Neural cell (in vitro differentiated cells): ENCODE measurements at regions not wholly inside any gene's neighbourhood (a gene's known extent, or its start where the extent isn't known, plus 50 kb on each side); places are given as distances from the start of the nearest gene placed in this dataset.

ENCODE experiments used
- H2AFZ ChIP-seq: fragments of 200-600, 300-800 bp; sonication (generic), shearing (Covaris generic); 2 replicates; pipeline ENCODE4 v1.6.0; 2014; ENCODE audit warnings: low read depth, mild to moderate bottlenecking, antibody characterized with exemption, low read length, moderate library complexity
- H3F3A ChIP-seq: fragments of 200-600 bp; shearing (Covaris generic); 2 replicates; pipeline ENCODE4 v1.6.1; 2016; ENCODE audit warnings: mild to moderate bottlenecking, moderate library complexity, mixed read lengths, antibody characterized with exemption, low read length; ENCODE audit not compliant: insufficient read depth, poor library complexity, severe bottlenecking
- H3K27ac ChIP-seq: fragments of 200-600, 300-800 bp; sonication (generic), shearing (Covaris generic); 2 replicates; pipeline ENCODE4 v1.5.1; 2014; ENCODE audit warnings: mild to moderate bottlenecking, low read length, moderate library complexity
- H3K27me3 ChIP-seq: fragments of 300-800, 200-600 bp; sonication (generic), shearing (Covaris generic); 2 replicates; pipeline ENCODE4 v1.6.0; 2014; ENCODE audit warnings: mild to moderate bottlenecking, low read depth, low read length, moderate library complexity; ENCODE audit not compliant: insufficient read depth
- H3K36me3 ChIP-seq: fragments of 300-800, 200-600 bp; sonication (generic), shearing (Covaris generic); 2 replicates; pipeline ENCODE4 v1.5.1; 2014; ENCODE audit warnings: mild to moderate bottlenecking, antibody characterized with exemption, low read length, moderate library complexity; ENCODE audit not compliant: insufficient read depth
- H3K4me2 ChIP-seq: fragments of 300-800, 200-600 bp; sonication (generic), shearing (Covaris generic); 2 replicates; pipeline ENCODE4 v1.6.0; 2014; ENCODE audit warnings: mild to moderate bottlenecking, low read length
- H3K4me3 ChIP-seq: fragments of 300-800, 200-600 bp; sonication (generic), shearing (Covaris generic); 2 replicates; pipeline ENCODE4 v1.5.1; 2014; ENCODE audit warnings: mild to moderate bottlenecking, low read length, moderate library complexity
- H3K79me2 ChIP-seq: fragments of 200-600 bp; shearing (Covaris generic); replicated peaks from 2 replicates; pipeline ENCODE4 v1.6.0; 2014; ENCODE audit warnings: mild to moderate bottlenecking, low read length, moderate library complexity; ENCODE audit not compliant: insufficient read depth
- H3K9ac ChIP-seq: fragments of 300-800, 200-600 bp; sonication (generic), shearing (Covaris generic); 2 replicates; pipeline ENCODE4 v1.6.1; 2016; ENCODE audit warnings: mild to moderate bottlenecking, low read length, mixed read lengths
- H3K9me2 ChIP-seq: fragments of 200-600 bp; shearing (Covaris generic); 2 replicates; pipeline ENCODE4 v1.6.1; 2016; ENCODE audit warnings: mild to moderate bottlenecking, low read length, mixed read lengths; ENCODE audit not compliant: insufficient read depth
- H3K9me3 ChIP-seq: fragments of 200-600, 300-800 bp; sonication (generic), shearing (Covaris generic); 2 replicates; pipeline ENCODE4 v1.6.1; 2016; ENCODE audit warnings: mild to moderate bottlenecking, mixed run types, low read length, moderate library complexity, mixed read lengths
- H4K20me1 ChIP-seq: fragments of 200-600 bp; shearing (Covaris generic); 2 replicates; pipeline ENCODE4 v1.6.1; 2016; ENCODE audit warnings: mild to moderate bottlenecking, mixed run types; ENCODE audit not compliant: insufficient read depth
- CTCF ChIP-seq: fragments of 450-650 bp; IDR thresholded peaks from 2 replicates; pipeline ENCODE4 v1.5.1; 2014; ENCODE audit warnings: antibody characterized with exemption, mild to moderate bottlenecking, moderate library complexity; ENCODE audit not compliant: poor library complexity, severe bottlenecking
- EP300 ChIP-seq: fragments of 450-650 bp; conservative IDR thresholded peaks from 2 replicates; pipeline ENCODE4 v1.6.1; 2014; ENCODE audit warnings: antibody characterized with exemption, mild to moderate bottlenecking, moderate library complexity; ENCODE audit not compliant: poor library complexity, severe bottlenecking
- EZH2 ChIP-seq: fragments of 200-600, 300-800 bp; shearing (Covaris generic), sonication (generic); IDR thresholded peaks from 2 replicates; pipeline ENCODE4 v1.6.1; 2014; ENCODE audit warnings: antibody characterized with exemption, low read length, borderline replicate concordance, mild to moderate bottlenecking; ENCODE audit not compliant: insufficient read depth, poor library complexity, severe bottlenecking
- MXI1 ChIP-seq: fragments of 450-650 bp; conservative IDR thresholded peaks from 2 replicates; pipeline ENCODE4 v1.6.1; 2014; ENCODE audit warnings: antibody characterized with exemption, mild to moderate bottlenecking; ENCODE audit not compliant: poor library complexity, severe bottlenecking
- POLR2AphosphoS5 ChIP-seq: IDR thresholded peaks from 2 replicates; pipeline ENCODE4 v1.6.1; 2012
- RAD21 ChIP-seq: fragments of 450-650 bp; conservative IDR thresholded peaks from 2 replicates; pipeline ENCODE4 v1.6.1; 2014; ENCODE audit warnings: antibody characterized with exemption, mild to moderate bottlenecking, moderate library complexity
- REST ChIP-seq: IDR thresholded peaks from 2 replicates; pipeline ENCODE4 v1.6.1; 2012; ENCODE audit warnings: borderline replicate concordance
- SMC3 ChIP-seq: fragments of 450-650 bp; conservative IDR thresholded peaks from 2 replicates; pipeline ENCODE4 v1.6.1; 2014; ENCODE audit warnings: antibody characterized with exemption, mild to moderate bottlenecking, moderate library complexity; ENCODE audit not compliant: poor library complexity
- TAF1 ChIP-seq: IDR thresholded peaks from 2 replicates; pipeline ENCODE4 v1.6.1; 2012; ENCODE audit warnings: low read depth

- H3K4me3 ChIP-seq: no peak overlapping the region
- H3K36me3 ChIP-seq: no peaks in the 10 kb centered on the region
- H4K20me1 ChIP-seq: no peaks in the 10 kb centered on the region
- H3K79me2 ChIP-seq: no peaks in the 10 kb centered on the region
- H3K9ac ChIP-seq: no peak overlapping the region
- no peak overlapping the region for H2AFZ ChIP-seq
- no peaks in the 10 kb centered on the region for H3K9me2 ChIP-seq
- no peak overlapping the region for H3K27ac ChIP-seq
- no peaks in the 10 kb centered on the region for H3K27me3 ChIP-seq
- no peak overlapping the region for H3K4me2 ChIP-seq
- H3F3A ChIP-seq: no peaks in the 10 kb centered on the region
- no peaks in the 10 kb centered on the region for H3K9me3 ChIP-seq
- TF ChIP-seq CTCF: no peak
- TF ChIP-seq POLR2AphosphoS5: no peak
- TF ChIP-seq REST: no peak
- TF ChIP-seq RAD21: no peak
- TF ChIP-seq EZH2: no peak
- TF ChIP-seq MXI1: no peak
- no peak for TF ChIP-seq TAF1
- TF ChIP-seq EP300: no peak
Observed at GRCh38 chr20:58038123-58038654, 190.3 kb downstream of the ANKRD60 start.

GRCh38 chr20:58037631-58038030 lies 190.8 kb downstream of the ANKRD60 start:
- no peak overlapping the region for H2AFZ ChIP-seq
- no peak overlapping the region for H3K4me2 ChIP-seq
- no peaks in the 10 kb centered on the region for H3K9me2 ChIP-seq
- H3K9ac ChIP-seq: no peak overlapping the region
- H3K4me3 ChIP-seq: no peak overlapping the region
- no peaks in the 10 kb centered on the region for H3K27me3 ChIP-seq
- no peaks in the 10 kb centered on the region for H3K79me2 ChIP-seq
- no peaks in the 10 kb centered on the region for H3K36me3 ChIP-seq
- TF ChIP-seq REST (no peak), EZH2 (no peak), MXI1 (no peak), TAF1 (no peak), EP300 (no peak), CTCF (no peak), SMC3 (no peak), POLR2AphosphoS5 (no peak), RAD21 (no peak)
- H3K27ac ChIP-seq: no peak overlapping the region
- no peaks in the 10 kb centered on the region for H3F3A ChIP-seq
- no peaks in the 10 kb centered on the region for H4K20me1 ChIP-seq
- H3K9me3 ChIP-seq: no peaks in the 10 kb centered on the region
